ENCODE measurements at regions not wholly inside any gene's neighbourhood (a gene's known extent, or its start where the extent isn't known, plus 50 kb on each side); places are given as distances from the start of the nearest gene placed in this dataset.
A peak's percentile ranks its signal among the peaks of the same experiment; 100 is the strongest.

DNA sequence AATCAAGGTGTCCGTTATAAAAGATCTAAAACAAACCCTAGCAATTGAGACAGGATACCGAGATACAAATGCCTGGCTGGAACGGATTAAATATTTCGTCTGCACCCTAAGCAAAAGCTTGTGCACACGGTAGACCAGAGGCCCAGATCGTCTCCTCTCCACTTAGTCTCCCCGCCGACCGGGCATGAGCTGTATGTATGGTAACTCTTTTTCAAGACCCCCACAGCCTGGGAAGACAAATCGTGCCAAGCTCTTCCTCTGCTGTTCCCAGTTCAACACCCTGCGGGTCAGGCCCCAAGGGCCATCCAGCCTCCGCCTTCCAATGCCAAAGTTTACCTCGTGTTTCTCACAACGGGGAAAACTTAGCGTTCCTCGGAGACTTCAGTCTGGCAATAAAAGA is 285.7 kb upstream of the GALNT17 start:
- no peak for TF ChIP-seq CTCF (IDR thresholded peaks at IDR 0.05)
- no peaks in the 10 kb centered on the region for H3K9me3 ChIP-seq
- H3K4me1 ChIP-seq (ENCODE audit: control insufficient read depth in 1 of 2, insufficient read depth in 1 of 2, low read depth in 1 of 2, low read length in 1 of 2), result no peaks in the 10 kb centered on the region
- no peak overlapping the region for H3K27ac ChIP-seq
- no peak overlapping the region for H3K4me3 ChIP-seq (ENCODE audit: low read depth in 1 of 2, low read length in 1 of 2)
- H3K36me3 ChIP-seq, result no peaks in the 10 kb centered on the region
- no peaks in the 10 kb centered on the region for H3K27me3 ChIP-seq

DNA sequence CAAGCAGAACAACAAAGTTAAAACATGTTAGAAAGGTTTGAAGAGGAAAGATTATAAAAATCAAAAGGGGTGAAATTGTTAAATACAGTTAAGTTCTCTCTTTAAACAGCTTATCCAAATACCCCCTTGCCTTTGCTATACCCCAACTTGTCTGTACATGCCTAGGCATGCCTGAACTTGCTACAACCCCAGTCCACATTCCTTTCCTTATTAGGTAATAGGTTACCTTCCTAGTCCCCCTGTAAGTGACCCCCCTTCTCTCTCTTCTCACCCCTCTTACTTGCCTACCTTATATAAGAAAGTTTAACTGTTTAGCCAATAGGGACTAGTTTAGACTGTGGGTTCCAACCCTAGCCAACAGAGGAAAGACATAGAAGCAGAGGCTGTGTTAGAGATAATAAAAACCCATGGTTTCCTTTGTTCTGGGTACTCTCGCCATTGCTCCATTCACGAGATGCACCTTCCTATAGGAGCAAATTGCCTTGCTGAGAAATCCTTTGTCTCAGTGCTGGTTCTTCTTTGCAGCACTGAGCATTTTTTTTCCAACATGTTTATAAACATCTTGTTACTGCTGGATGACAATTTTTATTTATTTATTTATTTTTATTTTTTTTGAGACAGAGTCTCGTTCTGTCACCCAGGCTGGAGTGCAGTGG is 282.2 kb upstream of the GALNT17 start:
- no peaks in the 10 kb centered on the region for H3K4me1 ChIP-seq (ENCODE audit: control insufficient read depth in 1 of 2, insufficient read depth in 1 of 2, low read depth in 1 of 2, low read length in 1 of 2)
- H3K9me3 ChIP-seq, result no peaks in the 10 kb centered on the region
- no peak for TF ChIP-seq CTCF (IDR thresholded peaks at IDR 0.05)
- no peak overlapping the region for H3K27ac ChIP-seq
- H3K36me3 ChIP-seq, result no peaks in the 10 kb centered on the region
- H3K4me3 ChIP-seq (ENCODE audit: low read depth in 1 of 2, low read length in 1 of 2), result no peak overlapping the region
- no peaks in the 10 kb centered on the region for H3K27me3 ChIP-seq

DNA sequence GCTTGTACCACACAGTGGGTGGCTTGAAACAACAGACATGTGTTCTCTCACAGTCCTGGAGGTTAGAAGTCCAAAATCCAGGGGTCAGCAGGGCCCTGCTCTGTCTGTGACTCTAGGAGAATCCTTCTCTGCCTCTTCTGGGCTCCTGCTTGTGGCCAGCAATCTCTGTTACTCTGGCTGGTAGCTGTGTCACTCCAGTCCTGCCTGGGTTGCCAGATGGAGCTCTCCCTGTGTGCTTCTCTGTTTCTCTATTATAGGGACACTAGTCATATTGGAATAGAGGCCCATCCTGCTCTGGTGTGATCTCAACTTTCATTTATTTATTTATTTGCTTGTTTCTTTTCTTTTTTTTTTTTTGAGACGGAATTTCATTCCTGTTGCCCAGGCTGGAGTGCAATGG is 276.6 kb upstream of the GALNT17 start:
- Histone ChIP-seq H3K4me3 (ENCODE audit: low read depth in 1 of 2, low read length in 1 of 2) (no peak overlapping the region), H3K27me3 (no peaks in the 10 kb centered on the region), H3K36me3 (no peaks in the 10 kb centered on the region), H3K4me1 (ENCODE audit: control insufficient read depth in 1 of 2, insufficient read depth in 1 of 2, low read depth in 1 of 2, low read length in 1 of 2) (no peaks in the 10 kb centered on the region), H3K9me3 (no peaks in the 10 kb centered on the region), H3K27ac (no peak overlapping the region)
- TF ChIP-seq CTCF (IDR thresholded peaks at IDR 0.05), result no peak

GRCh38 chr7:70856901-70857630 is 274.9 kb upstream of the GALNT17 start:
- Histone ChIP-seq H3K4me3 (ENCODE audit: low read depth in 1 of 2, low read length in 1 of 2) (no peak overlapping the region), H3K9me3 (no peaks in the 10 kb centered on the region), H3K36me3 (no peaks in the 10 kb centered on the region), H3K4me1 (ENCODE audit: control insufficient read depth in 1 of 2, insufficient read depth in 1 of 2, low read depth in 1 of 2, low read length in 1 of 2) (no peaks in the 10 kb centered on the region), H3K27me3 (no peaks in the 10 kb centered on the region), H3K27ac (no peak overlapping the region)
- peak; percentile 60 for TF ChIP-seq CTCF (IDR thresholded peaks at IDR 0.05)

DNA sequence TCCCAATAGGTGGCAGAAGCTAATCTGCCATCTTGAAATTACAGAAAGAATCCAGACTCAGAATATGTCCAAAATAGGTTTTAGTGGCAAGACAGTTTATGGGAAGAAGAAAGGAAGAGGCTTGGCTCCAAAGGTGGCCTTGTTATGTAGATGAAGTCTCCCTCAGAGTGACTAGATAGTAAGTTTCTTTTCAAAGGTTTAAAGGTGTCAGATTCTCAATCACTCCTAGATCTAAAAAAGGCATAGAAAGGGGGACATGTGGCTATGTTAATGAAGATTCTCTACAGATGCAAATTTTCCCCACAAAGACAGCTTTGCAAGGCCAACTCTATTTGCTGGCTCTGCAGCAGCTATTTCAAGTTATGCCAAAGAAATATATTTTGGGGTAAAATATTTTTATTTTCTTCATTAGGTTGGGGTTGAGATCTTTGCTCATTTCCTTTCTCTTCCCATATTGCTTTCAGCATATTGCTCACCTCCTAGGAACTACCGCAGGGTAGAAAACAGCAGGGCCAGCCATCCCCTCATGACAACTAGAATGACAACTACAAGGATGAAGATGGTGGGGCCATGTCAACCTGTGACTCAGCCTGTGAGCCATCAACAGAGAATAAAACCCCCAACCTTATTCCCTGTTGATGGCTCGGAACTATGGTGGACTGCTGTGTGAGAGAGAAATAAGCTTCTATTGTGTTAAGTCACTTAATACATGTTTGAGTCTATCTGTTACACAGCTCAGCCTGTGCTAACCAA is 274.0 kb upstream of the GALNT17 start:
- TF ChIP-seq CTCF (IDR thresholded peaks at IDR 0.05), result no peak

More for the DNA sequence above, 274.0 kb upstream of the GALNT17 start:
- H3K4me1 ChIP-seq (ENCODE audit: control insufficient read depth in 1 of 2, insufficient read depth in 1 of 2, low read depth in 1 of 2, low read length in 1 of 2), result no peaks in the 10 kb centered on the region
- no peaks in the 10 kb centered on the region for H3K36me3 ChIP-seq
- no peak overlapping the region for H3K27ac ChIP-seq
- no peaks in the 10 kb centered on the region for H3K9me3 ChIP-seq
- no peak overlapping the region for H3K4me3 ChIP-seq (ENCODE audit: low read depth in 1 of 2, low read length in 1 of 2)
- no peaks in the 10 kb centered on the region for H3K27me3 ChIP-seq
